ENCODE measurements at regions not wholly inside any gene's neighbourhood (a gene's known extent, or its start where the extent isn't known, plus 50 kb on each side); places are given as distances from the start of the nearest gene placed in this dataset.
A peak's percentile ranks its signal among the peaks of the same experiment; 100 is the strongest.
"Not testable (repeated sequence)": the region's sequence is repeated elsewhere in the genome, so short reads cannot be mapped to it uniquely, and the experiment has no call there.

DNA sequence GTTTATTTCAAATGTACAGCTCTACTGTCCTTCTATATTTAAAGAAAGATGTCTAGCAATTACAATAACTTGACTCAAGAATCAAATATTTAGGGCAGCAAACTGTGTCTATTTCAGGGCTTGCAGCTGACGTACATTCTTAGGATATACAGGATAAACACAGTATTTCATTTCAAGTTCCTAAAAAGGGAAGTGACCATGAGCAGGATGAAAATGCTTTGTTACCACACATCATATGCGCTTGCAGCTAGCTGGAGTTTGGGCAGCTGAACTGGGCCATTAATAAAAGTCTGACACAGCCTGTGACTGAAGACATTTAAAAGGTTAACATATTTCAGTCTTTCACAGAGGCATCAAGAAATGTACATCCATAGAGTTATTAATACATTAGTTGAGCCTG lies 264.6 kb upstream of the TRIB2 start:
- no peak for TF ChIP-seq POLR2AphosphoS5 (IDR thresholded peaks at IDR 0.05; ENCODE audit: low read depth, low read length)
- no peak for TF ChIP-seq TAF1 (IDR thresholded peaks at IDR 0.05; ENCODE audit: borderline replicate concordance, low read depth, low read length)
- TF ChIP-seq POLR2A (IDR thresholded peaks at IDR 0.05; ENCODE audit: low read depth, low read length), result no peak
- FAIRE-seq, result no peak
- no peak for DNase-seq (ENCODE audit: insufficient read length)

DNA sequence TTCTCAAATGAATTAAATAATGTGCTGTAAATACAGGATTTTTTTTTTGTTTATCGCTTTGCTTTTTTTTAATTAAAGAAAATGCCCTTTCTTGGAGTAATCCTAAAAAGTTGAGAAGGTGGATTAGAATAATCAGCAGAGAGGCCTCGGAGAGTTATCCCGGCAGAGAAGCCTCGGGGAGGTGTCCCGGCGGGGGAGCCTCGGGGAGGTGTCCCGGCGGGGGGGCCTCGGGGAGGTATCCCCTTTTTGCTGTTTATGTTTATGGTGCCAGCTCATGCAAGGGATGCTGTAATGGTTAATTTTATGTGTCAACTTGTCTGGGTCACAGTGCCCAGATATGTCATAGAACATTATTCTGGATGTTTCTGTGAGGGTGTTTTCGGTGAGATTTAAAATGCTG lies 263.0 kb upstream of the TRIB2 start:
- TF ChIP-seq POLR2A (IDR thresholded peaks at IDR 0.05; ENCODE audit: low read depth, low read length) (no peak), TAF1 (IDR thresholded peaks at IDR 0.05; ENCODE audit: borderline replicate concordance, low read depth, low read length) (no peak), POLR2AphosphoS5 (IDR thresholded peaks at IDR 0.05; ENCODE audit: low read depth, low read length) (no peak)
- no peak for DNase-seq (ENCODE audit: insufficient read length)
- no peak for FAIRE-seq

DNA sequence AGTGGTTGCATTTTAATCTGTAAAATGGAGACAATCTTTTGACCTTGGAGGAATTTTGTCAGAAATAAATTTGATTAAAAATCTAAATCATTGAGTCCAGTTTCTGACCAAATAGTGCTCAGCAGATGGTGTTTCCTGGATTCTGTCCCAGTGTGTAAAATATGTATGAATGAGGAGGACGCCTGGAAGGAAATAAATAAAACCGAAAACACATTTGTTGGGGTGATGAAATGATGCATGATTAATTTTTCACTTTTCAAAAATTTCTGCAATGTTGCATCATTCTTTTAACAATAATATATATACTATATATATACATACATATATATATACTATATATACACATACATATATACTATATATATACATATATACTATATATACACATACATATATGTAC lies 261.1 kb upstream of the TRIB2 start:
- FAIRE-seq, result no peak

DNA sequence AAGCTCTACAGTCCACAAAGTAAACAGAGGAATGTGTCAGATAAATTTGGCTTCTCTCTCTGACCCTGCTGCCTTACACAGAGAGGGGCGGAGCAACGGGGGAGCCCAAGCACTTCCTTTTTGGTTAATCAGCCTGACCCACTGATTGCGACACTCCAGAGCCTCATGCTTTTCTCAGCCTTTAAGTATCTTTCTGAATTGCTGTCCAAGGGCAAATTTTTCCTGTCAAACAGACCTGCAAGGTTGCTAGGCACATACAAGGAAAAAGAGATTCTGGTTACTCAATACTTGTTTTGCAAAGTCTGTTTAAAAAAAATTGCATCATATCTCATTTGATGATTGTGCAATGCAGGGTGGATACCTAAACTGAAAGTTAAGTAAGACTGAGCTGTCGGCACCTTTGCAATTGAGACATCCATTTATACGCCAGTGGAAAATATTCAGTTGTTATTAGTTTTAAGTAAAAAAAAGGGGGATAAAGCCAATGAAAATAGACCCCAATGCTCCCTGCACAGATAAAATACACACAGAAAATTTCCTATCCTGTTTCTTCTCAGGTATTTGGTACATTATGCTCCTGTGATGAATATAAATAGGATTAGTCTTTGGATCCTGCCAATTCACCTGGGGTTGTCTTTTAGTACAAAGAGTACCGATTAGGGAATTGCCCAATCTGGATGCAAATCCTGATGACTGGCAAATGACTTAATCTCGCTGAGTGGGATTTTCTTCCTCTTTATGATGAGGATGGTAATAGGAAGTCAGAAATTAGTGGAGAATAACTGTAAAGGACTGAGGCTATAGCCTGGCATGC lies 260.2 kb upstream of the TRIB2 start:
- FAIRE-seq (no peak), DNase-seq (ENCODE audit: insufficient read length) (peak; percentile 40)
- TF ChIP-seq POLR2A (IDR thresholded peaks at IDR 0.05; ENCODE audit: low read depth, low read length) (no peak), TAF1 (IDR thresholded peaks at IDR 0.05; ENCODE audit: borderline replicate concordance, low read depth, low read length) (no peak), POLR2AphosphoS5 (IDR thresholded peaks at IDR 0.05; ENCODE audit: low read depth, low read length) (no peak)

More for the DNA sequence above, 261.1 kb upstream of the TRIB2 start:
- no peak for DNase-seq (ENCODE audit: insufficient read length)
- TF ChIP-seq POLR2AphosphoS5 (IDR thresholded peaks at IDR 0.05; ENCODE audit: low read depth, low read length), result no peak

DNA sequence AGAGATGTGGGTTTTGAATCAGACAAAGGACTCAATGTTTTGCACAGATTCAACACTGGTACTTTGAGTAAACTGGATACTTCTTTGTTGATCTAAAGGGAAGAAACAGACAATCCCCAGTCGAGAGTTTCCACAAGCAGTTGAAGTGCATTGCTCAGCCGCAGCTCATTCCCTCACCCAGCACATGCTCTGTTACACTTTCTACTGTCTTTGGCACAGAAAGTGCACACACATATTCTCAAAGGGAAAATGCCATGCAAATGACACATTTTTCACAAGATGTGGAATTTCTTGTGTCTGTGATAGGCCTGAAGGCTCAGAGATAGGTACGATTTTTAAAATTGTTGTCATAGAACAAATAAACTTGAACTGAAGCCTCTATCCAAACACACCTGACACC lies 258.9 kb upstream of the TRIB2 start:
- FAIRE-seq, result no peak
- DNase-seq (ENCODE audit: insufficient read length), result no peak
- TF ChIP-seq TAF1 (IDR thresholded peaks at IDR 0.05; ENCODE audit: borderline replicate concordance, low read depth, low read length), result no peak
- no peak for TF ChIP-seq POLR2A (IDR thresholded peaks at IDR 0.05; ENCODE audit: low read depth, low read length)
- no peak for TF ChIP-seq POLR2AphosphoS5 (IDR thresholded peaks at IDR 0.05; ENCODE audit: low read depth, low read length)

DNA sequence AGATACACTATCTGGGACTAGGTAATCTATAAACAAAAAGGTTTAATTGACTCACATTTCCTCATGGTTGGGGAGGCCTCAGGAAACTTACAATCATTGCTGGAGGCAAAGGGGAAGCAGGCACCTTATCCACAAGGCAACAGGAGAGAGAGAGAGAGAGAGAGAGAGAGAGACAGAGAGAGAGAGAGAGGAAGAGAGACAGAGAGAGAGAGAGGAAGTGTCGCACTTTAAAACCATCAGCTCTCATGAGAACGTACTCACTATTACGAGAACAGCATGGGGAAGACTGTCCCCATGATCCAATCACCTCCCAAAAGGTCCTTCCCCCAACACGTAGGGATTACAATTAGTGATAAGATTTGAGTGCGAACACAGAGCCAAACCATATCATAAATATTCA lies 253.5 kb upstream of the TRIB2 start:
- TF ChIP-seq TAF1 (IDR thresholded peaks at IDR 0.05; ENCODE audit: borderline replicate concordance, low read depth, low read length), result no peak
- no peak for TF ChIP-seq POLR2AphosphoS5 (IDR thresholded peaks at IDR 0.05; ENCODE audit: low read depth, low read length)
- TF ChIP-seq POLR2A (IDR thresholded peaks at IDR 0.05; ENCODE audit: low read depth, low read length), result no peak
- DNase-seq (ENCODE audit: insufficient read length), result no peak
- FAIRE-seq, result no peak

DNA sequence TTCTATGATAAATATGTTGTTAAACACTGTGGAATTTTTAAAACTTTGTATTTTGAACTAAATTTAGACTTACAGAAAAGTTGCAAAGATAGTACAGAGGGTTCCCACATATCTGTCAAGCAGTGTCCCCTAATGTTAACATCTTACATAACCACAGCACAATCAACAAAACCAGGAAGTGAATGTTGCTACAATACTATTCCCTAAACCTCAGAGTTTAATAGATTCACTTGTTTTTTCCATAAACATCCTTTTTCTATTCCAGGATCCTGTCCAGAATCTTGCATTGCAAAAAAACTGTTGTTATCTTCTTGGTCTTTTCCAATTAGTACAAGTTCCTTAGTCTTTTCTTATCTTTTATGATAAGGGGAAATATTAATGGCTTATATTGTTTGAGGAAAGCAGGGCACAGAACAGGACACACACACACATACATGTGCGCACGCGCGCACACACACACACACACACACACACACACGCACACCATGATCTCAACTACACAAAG lies 251.1 kb upstream of the TRIB2 start:
- DNase-seq (ENCODE audit: insufficient read length), result no peak
- FAIRE-seq, result no peak
- no peak for TF ChIP-seq POLR2AphosphoS5 (IDR thresholded peaks at IDR 0.05; ENCODE audit: low read depth, low read length)
- TF ChIP-seq TAF1 (IDR thresholded peaks at IDR 0.05; ENCODE audit: borderline replicate concordance, low read depth, low read length), result no peak
- TF ChIP-seq POLR2A (IDR thresholded peaks at IDR 0.05; ENCODE audit: low read depth, low read length), result no peak

DNA sequence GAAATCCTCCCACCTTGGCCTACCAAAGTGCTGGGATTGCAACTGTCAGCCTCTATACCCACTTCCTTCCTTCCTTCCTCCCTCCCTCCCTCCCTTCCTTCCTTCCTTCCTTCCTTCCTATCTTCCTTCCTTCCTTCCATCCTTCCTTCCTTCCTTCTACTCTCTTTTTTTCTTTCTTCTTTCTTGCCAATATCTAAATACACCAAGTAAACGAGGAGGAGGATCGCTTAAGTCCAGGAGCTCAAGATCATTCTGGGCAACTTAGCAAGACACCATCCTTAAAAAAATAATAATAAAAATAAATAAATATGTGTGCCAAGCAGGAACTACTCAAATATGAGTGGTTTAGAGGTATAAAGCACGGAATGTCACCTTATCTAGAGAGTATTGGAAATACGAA lies 249.4 kb upstream of the TRIB2 start:
- DNase-seq (ENCODE audit: insufficient read length) (no peak), FAIRE-seq (no peak)
- no peak for TF ChIP-seq POLR2A (IDR thresholded peaks at IDR 0.05; ENCODE audit: low read depth, low read length)
- no peak for TF ChIP-seq TAF1 (IDR thresholded peaks at IDR 0.05; ENCODE audit: borderline replicate concordance, low read depth, low read length)
- no peak for TF ChIP-seq POLR2AphosphoS5 (IDR thresholded peaks at IDR 0.05; ENCODE audit: low read depth, low read length)

DNA sequence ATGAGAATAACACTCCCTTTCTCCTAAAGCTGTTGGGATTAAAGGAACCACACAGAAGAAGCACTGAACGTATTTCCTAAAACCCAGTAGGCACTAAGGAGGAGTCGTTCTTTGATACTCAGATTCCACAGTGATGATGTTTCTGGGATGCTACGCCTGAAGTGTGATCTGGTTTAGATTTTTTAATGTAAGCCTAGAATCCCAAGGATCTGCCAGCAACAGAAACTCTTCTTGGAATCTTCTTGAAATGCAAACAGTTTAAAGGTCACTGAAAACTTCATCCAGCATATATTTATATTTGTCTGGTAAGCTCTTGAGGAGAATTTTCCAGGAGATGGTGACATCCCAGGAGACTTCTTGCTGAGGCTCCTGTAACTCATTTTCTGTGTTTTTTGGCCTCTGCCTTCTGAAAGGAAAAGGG lies 247.6 kb upstream of the TRIB2 start:
- TF ChIP-seq POLR2A (IDR thresholded peaks at IDR 0.05; ENCODE audit: low read depth, low read length), result no peak
- TF ChIP-seq TAF1 (IDR thresholded peaks at IDR 0.05; ENCODE audit: borderline replicate concordance, low read depth, low read length), result no peak
- no peak for TF ChIP-seq POLR2AphosphoS5 (IDR thresholded peaks at IDR 0.05; ENCODE audit: low read depth, low read length)
- DNase-seq (ENCODE audit: insufficient read length) (no peak), FAIRE-seq (no peak)

DNA sequence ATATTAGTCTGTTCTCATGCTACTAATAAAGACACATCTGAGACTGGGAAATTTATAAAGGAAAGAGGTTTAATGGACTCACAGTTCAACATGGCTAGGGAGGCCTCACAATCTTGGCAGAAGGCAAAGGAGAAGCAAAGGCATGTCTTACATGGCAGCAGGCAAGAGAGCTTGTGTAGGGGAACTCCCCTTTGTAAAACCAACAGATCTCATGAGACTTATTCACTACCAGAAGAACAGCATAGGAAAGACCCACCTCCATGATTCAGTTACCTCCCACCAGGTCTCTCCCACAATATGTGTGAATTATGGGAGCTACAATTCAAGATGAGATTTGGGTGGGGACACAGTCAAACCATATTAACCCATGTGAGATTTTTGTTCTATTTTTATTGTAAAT lies 244.5 kb upstream of the TRIB2 start:
- not testable (repeated sequence) for FAIRE-seq; DNase-seq (ENCODE audit: insufficient read length)

DNA sequence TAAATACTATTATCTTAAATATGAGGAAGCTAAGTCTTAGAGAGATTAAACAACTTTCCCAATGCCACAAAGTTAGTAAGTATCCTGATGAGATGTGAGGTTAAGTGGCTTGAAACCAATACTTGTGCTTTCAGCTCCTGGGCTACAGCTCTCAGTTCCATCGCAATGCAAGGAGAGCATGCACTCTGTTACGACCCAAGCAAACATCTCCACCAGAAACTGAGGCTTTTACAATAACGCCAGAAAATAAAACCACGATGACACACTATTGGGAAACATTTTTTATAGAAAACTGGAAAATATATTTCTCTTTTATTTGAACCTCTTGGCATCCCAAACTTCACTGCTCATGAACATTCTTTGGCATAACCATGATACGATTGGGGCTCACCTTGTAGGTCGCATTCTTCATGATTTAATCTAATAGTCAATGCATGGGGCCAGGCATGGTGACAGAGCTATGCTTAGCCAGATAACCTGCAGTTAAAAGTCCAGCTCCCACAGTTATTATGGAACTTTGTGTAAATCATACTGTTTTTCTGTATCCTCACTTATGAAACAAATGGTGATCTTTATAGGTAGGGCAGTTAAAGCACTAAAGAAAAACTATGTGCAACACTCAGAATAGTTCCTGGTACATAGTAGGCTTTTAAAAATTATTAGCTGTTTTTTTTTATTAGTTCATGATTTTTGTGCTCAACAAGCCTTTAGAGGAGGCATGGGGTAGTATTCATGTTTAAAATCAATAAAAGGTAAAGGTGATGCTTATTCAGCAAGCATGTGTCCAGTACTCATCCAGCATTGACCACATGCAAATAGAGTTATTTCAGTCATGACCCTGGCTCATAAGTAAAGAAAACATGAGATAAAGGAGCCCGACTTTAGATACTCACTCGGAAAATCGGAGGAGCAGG lies 238.3 kb upstream of the TRIB2 start:
- FAIRE-seq, result no peak
- DNase-seq (ENCODE audit: insufficient read length), result no peak
- no peak for TF ChIP-seq POLR2AphosphoS5 (IDR thresholded peaks at IDR 0.05; ENCODE audit: low read depth, low read length)
- TF ChIP-seq TAF1 (IDR thresholded peaks at IDR 0.05; ENCODE audit: borderline replicate concordance, low read depth, low read length), result no peak
- TF ChIP-seq POLR2A (IDR thresholded peaks at IDR 0.05; ENCODE audit: low read depth, low read length), result no peak
